ENCODE measurements at regions not wholly inside any gene's neighbourhood (a gene's known extent, or its start where the extent isn't known, plus 50 kb on each side); places are given as distances from the start of the nearest gene placed in this dataset.

- TF ChIP-seq SREBF2 (IDR thresholded peaks at IDR 0.05) (no peak), BCL3 (IDR thresholded peaks at IDR 0.05) (no peak), RNF2 (IDR thresholded peaks at IDR 0.05; ENCODE audit: borderline replicate concordance, low read depth) (no peak), CTCF (IDR thresholded peaks at IDR 0.05) (no peak), ESRRA (IDR thresholded peaks at IDR 0.05; ENCODE audit: borderline replicate concordance, low read length) (no peak), JUNB (IDR thresholded peaks at IDR 0.05) (no peak)
These were observed 514.8 kb upstream of the ADAMTS16 start for GRCh38 chr5:4625206-4625896.
